Central memory CD4-positive, alpha-beta T cell (primary cell): ENCODE measurements at regions not wholly inside any gene's neighbourhood (a gene's known extent, or its start where the extent isn't known, plus 50 kb on each side); places are given as distances from the start of the nearest gene placed in this dataset.
"Not testable (repeated sequence)": the region's sequence is repeated elsewhere in the genome, so short reads cannot be mapped to it uniquely, and the experiment has no call there.

ENCODE experiments used
- DNase-seq: peaks from one replicate; pipeline ENCODE4 v3.0.0; 2022

GRCh38 chr1:201639826-201640225 is 100.9 kb downstream of the NAV1 start:
- DNase-seq = no peak

GRCh38 chr1:201640624-201641023 is 101.7 kb downstream of the NAV1 start:
- no peak for DNase-seq

GRCh38 chr1:201641524-201642253 is 102.8 kb downstream of the NAV1 start:
- no peak for DNase-seq

- DNase-seq = no peak
Observed at GRCh38 chr1:201643835-201644104, 104.8 kb downstream of the NAV1 start.

- no peak for DNase-seq
Observed at GRCh38 chr1:201644197-201644596, 105.3 kb downstream of the NAV1 start.

- not testable (repeated sequence) for DNase-seq
Observed at GRCh38 chr1:201645000-201645399, 106.1 kb downstream of the NAV1 start.

GRCh38 chr1:201645956-201646355 is 107.0 kb downstream of the NAV1 start:
- DNase-seq = no peak

GRCh38 chr1:201646411-201647022 is 107.6 kb downstream of the NAV1 start:
- DNase-seq = no peak

GRCh38 chr1:201647094-201647493 is 108.2 kb downstream of the NAV1 start:
- DNase-seq = no peak

GRCh38 chr1:201647722-201648065 is 108.8 kb downstream of the NAV1 start:
- no peak for DNase-seq

GRCh38 chr1:201648066-201648906 is 109.4 kb downstream of the NAV1 start:
- no peak for DNase-seq

- no peak for DNase-seq
Observed at GRCh38 chr1:201648907-201649721, 110.2 kb downstream of the NAV1 start.

GRCh38 chr1:201649761-201650622 is 111.1 kb downstream of the NAV1 start:
- no peak for DNase-seq

GRCh38 chr1:201650623-201650933 is 111.7 kb downstream of the NAV1 start:
- DNase-seq = no peak

GRCh38 chr1:201652181-201652580 is 113.3 kb downstream of the NAV1 start:
- DNase-seq = no peak

GRCh38 chr1:201653233-201653632 is 114.3 kb downstream of the NAV1 start:
- no peak for DNase-seq

GRCh38 chr1:201653883-201654282 is 115.0 kb downstream of the NAV1 start:
- DNase-seq = no peak

- no peak for DNase-seq
Observed at GRCh38 chr1:201655243-201655642, 116.3 kb downstream of the NAV1 start.

- DNase-seq = no peak
Observed at GRCh38 chr1:201655910-201656309, 117.0 kb downstream of the NAV1 start.

- DNase-seq = no peak
Observed at GRCh38 chr1:201656311-201657032, 117.5 kb downstream of the NAV1 start.

GRCh38 chr1:201659572-201659971 is 120.6 kb downstream of the NAV1 start:
- no peak for DNase-seq
